GM23338 (cell line): ENCODE measurements at regions not wholly inside any gene's neighbourhood (a gene's known extent, or its start where the extent isn't known, plus 50 kb on each side); places are given as distances from the start of the nearest gene placed in this dataset.
"Not testable (repeated sequence)": the region's sequence is repeated elsewhere in the genome, so short reads cannot be mapped to it uniquely, and the experiment has no call there.

Source experiments
- ATAC-seq: fragments of 200-7000 bp; cut with Tn5 transposase; 3 replicates; pipeline ENCODE4 v1.9.1; 2020
- DNase-seq: peaks from one replicate; pipeline ENCODE4 v3.0.0-alpha.2; 2015; ENCODE audit warnings: low spot score
- H2AFZ ChIP-seq: fragments of 200-600 bp; sonication (generic); 2 replicates; pipeline ENCODE4 v1.8.0; 2016; ENCODE audit warnings: antibody characterized with exemption, mild to moderate bottlenecking, moderate library complexity
- H3F3A ChIP-seq: fragments of 200-600 bp; sonication (generic); replicated peaks from 2 replicates; pipeline ENCODE4 v1.8.0; 2017; ENCODE audit warnings: antibody characterized with exemption, mixed run types, low read depth
- H3K27ac ChIP-seq: fragments of 200-600 bp; sonication (generic); 2 replicates; pipeline ENCODE4 v1.6.1; 2016; ENCODE audit warnings: low read depth
- H3K27me3 ChIP-seq: fragments of 200-600 bp; sonication (generic); 2 replicates; pipeline ENCODE4 v1.8.0; 2016; ENCODE audit warnings: mild to moderate bottlenecking, mixed run types, moderate library complexity; ENCODE audit not compliant: insufficient read depth
- H3K36me3 ChIP-seq: fragments of 200-600 bp; sonication (generic); 2 replicates; pipeline ENCODE4 v1.8.0; 2016; ENCODE audit warnings: mild to moderate bottlenecking; ENCODE audit not compliant: insufficient read depth
- H3K4me1 ChIP-seq: fragments of 200-600 bp; sonication (generic); 2 replicates; pipeline ENCODE4 v1.8.0; 2016; ENCODE audit warnings: mild to moderate bottlenecking, moderate library complexity; ENCODE audit not compliant: insufficient read depth
- H3K4me2 ChIP-seq: fragments of 200-600 bp; sonication (generic); 2 replicates; pipeline ENCODE4 v1.7.1; 2017; ENCODE audit warnings: mixed run types
- H3K4me3 ChIP-seq: fragments of 200-600 bp; sonication (generic); 2 replicates; pipeline ENCODE4 v1.6.1; 2016; ENCODE audit warnings: mixed run types
- H3K79me2 ChIP-seq: fragments of 200-600 bp; sonication (generic); replicated peaks from 2 replicates; pipeline ENCODE4 v1.8.0; 2017; ENCODE audit warnings: mild to moderate bottlenecking; ENCODE audit not compliant: insufficient read depth
- H3K9me2 ChIP-seq: fragments of 200-600 bp; sonication (generic); 2 replicates; pipeline ENCODE4 v1.8.0; 2017; ENCODE audit not compliant: insufficient read depth
- H4K20me1 ChIP-seq: fragments of 200-600 bp; sonication (generic); replicated peaks from 2 replicates; pipeline ENCODE4 v1.8.0; 2017; ENCODE audit warnings: mild to moderate bottlenecking; ENCODE audit not compliant: insufficient read depth
- H3K27ac Mint-ChIP-seq: 2 replicates; pipeline ENCODE4 v1.8.0; 2020; ENCODE audit warnings: inconsistent platforms, mild to moderate bottlenecking, moderate library complexity, mixed read lengths
- H3K27me3 Mint-ChIP-seq: 3 replicates; pipeline ENCODE4 v1.8.0; 2022; ENCODE audit warnings: low read depth, mild to moderate bottlenecking, moderate library complexity, mixed read lengths, inconsistent platforms; ENCODE audit not compliant: insufficient read depth, poor library complexity
- H3K36me3 Mint-ChIP-seq: 3 replicates; pipeline ENCODE4 v1.8.0; 2021; ENCODE audit warnings: low read depth, mild to moderate bottlenecking, inconsistent platforms, moderate library complexity, mixed read lengths
- H3K4me1 Mint-ChIP-seq: 3 replicates; pipeline ENCODE4 v1.8.0; 2020; ENCODE audit warnings: mild to moderate bottlenecking, inconsistent platforms, mixed read lengths
- H3K4me3 Mint-ChIP-seq: 3 replicates; pipeline ENCODE4 v1.8.0; 2021; ENCODE audit warnings: moderate library complexity, mild to moderate bottlenecking, inconsistent platforms, mixed read lengths
- H3K9me3 Mint-ChIP-seq: 3 replicates; pipeline ENCODE4 v1.8.0; 2020; ENCODE audit warnings: moderate library complexity, mild to moderate bottlenecking, inconsistent platforms, mixed read lengths
- CREB1 ChIP-seq: fragments of 250-450 bp; sonication (Bioruptor Pico); IDR thresholded peaks from 2 replicates; pipeline ENCODE4 v1.5.0; 2020; ENCODE audit warnings: low read depth, mild to moderate bottlenecking, moderate library complexity
- EZH2 ChIP-seq: fragments of 200-600 bp; sonication (generic); IDR thresholded peaks from one replicate; pipeline ENCODE4 v1.8.0; 2017; ENCODE audit warnings: antibody characterized with exemption, mild to moderate bottlenecking, low read depth; ENCODE audit not compliant: unreplicated experiment
- EZH2phosphoT487 ChIP-seq: fragments of 200-600 bp; sonication (generic); IDR thresholded peaks from one replicate; pipeline ENCODE4 v1.8.1; 2018; ENCODE audit warnings: antibody characterized with exemption; ENCODE audit not compliant: unreplicated experiment
- JUNB ChIP-seq: IDR thresholded peaks from one replicate; pipeline ENCODE4 v1.6.1; 2016; ENCODE audit warnings: antibody characterized with exemption; ENCODE audit not compliant: unreplicated experiment
- NANOG ChIP-seq: IDR thresholded peaks from 2 replicates; pipeline ENCODE4 v1.6.1; 2016; ENCODE audit warnings: antibody characterized with exemption, borderline replicate concordance
- POLR2AphosphoS5 ChIP-seq: IDR thresholded peaks from 2 replicates; pipeline ENCODE4 v1.6.1; 2016; ENCODE audit warnings: antibody characterized with exemption, low read depth
- STAT1 ChIP-seq: IDR thresholded peaks from one replicate; pipeline ENCODE4 v1.6.1; 2016; ENCODE audit warnings: antibody characterized with exemption; ENCODE audit not compliant: unreplicated experiment
- ZNF114 ChIP-seq: fragments of 250-450 bp; sonication (Bioruptor Pico); IDR thresholded peaks from 2 replicates; pipeline ENCODE4 v1.5.0; 2020; ENCODE audit warnings: mild to moderate bottlenecking, moderate library complexity
- ZNF331 ChIP-seq: fragments of 250-450 bp; sonication (Bioruptor Pico); IDR thresholded peaks from 2 replicates; pipeline ENCODE4 v1.5.0; 2020; ENCODE audit warnings: low read depth, mild to moderate bottlenecking, moderate library complexity
- TF ChIP-seq, protein P1 (sequence below), 2 experiments: fragments of 200-600 bp in 1 of 2; sonication (generic) in 1 of 2; conservative IDR thresholded peaks; 2 replicates each; pipeline versions ENCODE4 v1.5.1 to v1.6.1; 2016 to 2017; ENCODE audit warnings: antibody characterized with exemption in 2 of 2, low read depth in 2 of 2, mild to moderate bottlenecking in 2 of 2, moderate library complexity in 1 of 2
- TF ChIP-seq, protein P2 (sequence below): fragments of 250-450 bp; sonication (Bioruptor Pico); IDR thresholded peaks from 2 replicates; pipeline ENCODE4 v1.5.0; 2020; ENCODE audit warnings: mild to moderate bottlenecking, moderate library complexity
- TF ChIP-seq, protein P3 (sequence below): IDR thresholded peaks from 2 replicates; pipeline ENCODE4 v1.6.1; 2016; ENCODE audit warnings: antibody characterized with exemption

DNA sequence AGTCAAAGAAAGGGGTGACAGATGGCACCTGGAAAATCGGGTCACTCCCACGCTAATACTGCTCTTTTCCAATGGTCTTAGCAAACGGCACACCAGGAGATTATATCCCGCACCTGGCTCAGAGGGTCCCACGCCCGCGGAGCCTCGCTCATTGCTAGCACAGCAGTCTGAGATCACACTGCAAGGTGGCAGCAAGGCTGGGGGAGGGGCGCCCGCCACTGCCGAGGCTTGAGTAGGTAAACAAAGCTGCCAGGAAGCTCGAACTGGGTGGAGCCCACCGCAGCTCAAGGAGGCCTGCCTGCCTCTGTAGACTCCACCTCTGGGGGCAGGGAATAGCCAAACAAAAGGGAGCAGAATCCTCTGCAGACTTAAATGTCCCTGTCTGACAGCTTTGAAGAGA, 99.5 kb upstream of the TMEM17 start:
- not testable (repeated sequence) for H3K4me1 Mint-ChIP-seq, H3K9me2 ChIP-seq, H2AFZ ChIP-seq, H3K4me1 ChIP-seq, H4K20me1 ChIP-seq, H3K36me3 ChIP-seq, DNase-seq, ATAC-seq, H3K27me3 ChIP-seq, H3K27ac Mint-ChIP-seq, H3K4me2 ChIP-seq, H3K27me3 Mint-ChIP-seq, H3K27ac ChIP-seq, H3K4me3 Mint-ChIP-seq, H3K4me3 ChIP-seq, H3K79me2 ChIP-seq, H3F3A ChIP-seq
- Mint-ChIP-seq H3K36me3 (peaks cover 16% of the 10 kb centered on the region), H3K9me3 (peaks cover 42% of the 10 kb centered on the region)

DNA sequence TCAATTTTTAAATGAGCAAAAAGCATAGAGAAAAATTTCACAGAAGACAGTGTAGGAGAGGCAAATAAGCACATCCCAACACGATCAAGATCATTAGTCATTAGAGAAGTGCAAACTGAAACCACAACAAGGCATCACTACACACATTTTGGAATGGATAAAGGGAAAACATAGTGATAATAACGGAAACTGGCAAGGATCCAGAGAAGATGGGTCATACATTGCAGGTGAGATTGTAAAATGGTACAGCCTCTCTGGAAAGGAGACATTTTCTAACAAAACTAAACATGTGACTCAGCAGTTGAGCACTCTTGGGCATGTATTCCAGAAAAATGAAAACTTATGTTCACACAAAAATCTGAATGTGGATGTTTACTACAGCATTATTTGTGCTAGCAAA, 98.3 kb upstream of the TMEM17 start:
- ATAC-seq: no peak
- no peaks in the 10 kb centered on the region for H3K9me2 ChIP-seq
- TF ChIP-seq POLR2AphosphoS5 (no peak), ZNF114 (CRISPR knock-in tag) (no peak), NANOG (no peak), ZNF331 (CRISPR knock-in tag) (no peak), CREB1 (CRISPR knock-in tag) (no peak), EZH2phosphoT487 (no peak), STAT1 (no peak), EZH2 (no peak), JUNB (no peak)
- TF ChIP-seq, protein P1, sequence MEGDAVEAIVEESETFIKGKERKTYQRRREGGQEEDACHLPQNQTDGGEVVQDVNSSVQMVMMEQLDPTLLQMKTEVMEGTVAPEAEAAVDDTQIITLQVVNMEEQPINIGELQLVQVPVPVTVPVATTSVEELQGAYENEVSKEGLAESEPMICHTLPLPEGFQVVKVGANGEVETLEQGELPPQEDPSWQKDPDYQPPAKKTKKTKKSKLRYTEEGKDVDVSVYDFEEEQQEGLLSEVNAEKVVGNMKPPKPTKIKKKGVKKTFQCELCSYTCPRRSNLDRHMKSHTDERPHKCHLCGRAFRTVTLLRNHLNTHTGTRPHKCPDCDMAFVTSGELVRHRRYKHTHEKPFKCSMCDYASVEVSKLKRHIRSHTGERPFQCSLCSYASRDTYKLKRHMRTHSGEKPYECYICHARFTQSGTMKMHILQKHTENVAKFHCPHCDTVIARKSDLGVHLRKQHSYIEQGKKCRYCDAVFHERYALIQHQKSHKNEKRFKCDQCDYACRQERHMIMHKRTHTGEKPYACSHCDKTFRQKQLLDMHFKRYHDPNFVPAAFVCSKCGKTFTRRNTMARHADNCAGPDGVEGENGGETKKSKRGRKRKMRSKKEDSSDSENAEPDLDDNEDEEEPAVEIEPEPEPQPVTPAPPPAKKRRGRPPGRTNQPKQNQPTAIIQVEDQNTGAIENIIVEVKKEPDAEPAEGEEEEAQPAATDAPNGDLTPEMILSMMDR (conservative IDR thresholded peaks at IDR 0.05; ENCODE audit: low read depth in 2 of 2): no peak
- TF ChIP-seq, protein P2, sequence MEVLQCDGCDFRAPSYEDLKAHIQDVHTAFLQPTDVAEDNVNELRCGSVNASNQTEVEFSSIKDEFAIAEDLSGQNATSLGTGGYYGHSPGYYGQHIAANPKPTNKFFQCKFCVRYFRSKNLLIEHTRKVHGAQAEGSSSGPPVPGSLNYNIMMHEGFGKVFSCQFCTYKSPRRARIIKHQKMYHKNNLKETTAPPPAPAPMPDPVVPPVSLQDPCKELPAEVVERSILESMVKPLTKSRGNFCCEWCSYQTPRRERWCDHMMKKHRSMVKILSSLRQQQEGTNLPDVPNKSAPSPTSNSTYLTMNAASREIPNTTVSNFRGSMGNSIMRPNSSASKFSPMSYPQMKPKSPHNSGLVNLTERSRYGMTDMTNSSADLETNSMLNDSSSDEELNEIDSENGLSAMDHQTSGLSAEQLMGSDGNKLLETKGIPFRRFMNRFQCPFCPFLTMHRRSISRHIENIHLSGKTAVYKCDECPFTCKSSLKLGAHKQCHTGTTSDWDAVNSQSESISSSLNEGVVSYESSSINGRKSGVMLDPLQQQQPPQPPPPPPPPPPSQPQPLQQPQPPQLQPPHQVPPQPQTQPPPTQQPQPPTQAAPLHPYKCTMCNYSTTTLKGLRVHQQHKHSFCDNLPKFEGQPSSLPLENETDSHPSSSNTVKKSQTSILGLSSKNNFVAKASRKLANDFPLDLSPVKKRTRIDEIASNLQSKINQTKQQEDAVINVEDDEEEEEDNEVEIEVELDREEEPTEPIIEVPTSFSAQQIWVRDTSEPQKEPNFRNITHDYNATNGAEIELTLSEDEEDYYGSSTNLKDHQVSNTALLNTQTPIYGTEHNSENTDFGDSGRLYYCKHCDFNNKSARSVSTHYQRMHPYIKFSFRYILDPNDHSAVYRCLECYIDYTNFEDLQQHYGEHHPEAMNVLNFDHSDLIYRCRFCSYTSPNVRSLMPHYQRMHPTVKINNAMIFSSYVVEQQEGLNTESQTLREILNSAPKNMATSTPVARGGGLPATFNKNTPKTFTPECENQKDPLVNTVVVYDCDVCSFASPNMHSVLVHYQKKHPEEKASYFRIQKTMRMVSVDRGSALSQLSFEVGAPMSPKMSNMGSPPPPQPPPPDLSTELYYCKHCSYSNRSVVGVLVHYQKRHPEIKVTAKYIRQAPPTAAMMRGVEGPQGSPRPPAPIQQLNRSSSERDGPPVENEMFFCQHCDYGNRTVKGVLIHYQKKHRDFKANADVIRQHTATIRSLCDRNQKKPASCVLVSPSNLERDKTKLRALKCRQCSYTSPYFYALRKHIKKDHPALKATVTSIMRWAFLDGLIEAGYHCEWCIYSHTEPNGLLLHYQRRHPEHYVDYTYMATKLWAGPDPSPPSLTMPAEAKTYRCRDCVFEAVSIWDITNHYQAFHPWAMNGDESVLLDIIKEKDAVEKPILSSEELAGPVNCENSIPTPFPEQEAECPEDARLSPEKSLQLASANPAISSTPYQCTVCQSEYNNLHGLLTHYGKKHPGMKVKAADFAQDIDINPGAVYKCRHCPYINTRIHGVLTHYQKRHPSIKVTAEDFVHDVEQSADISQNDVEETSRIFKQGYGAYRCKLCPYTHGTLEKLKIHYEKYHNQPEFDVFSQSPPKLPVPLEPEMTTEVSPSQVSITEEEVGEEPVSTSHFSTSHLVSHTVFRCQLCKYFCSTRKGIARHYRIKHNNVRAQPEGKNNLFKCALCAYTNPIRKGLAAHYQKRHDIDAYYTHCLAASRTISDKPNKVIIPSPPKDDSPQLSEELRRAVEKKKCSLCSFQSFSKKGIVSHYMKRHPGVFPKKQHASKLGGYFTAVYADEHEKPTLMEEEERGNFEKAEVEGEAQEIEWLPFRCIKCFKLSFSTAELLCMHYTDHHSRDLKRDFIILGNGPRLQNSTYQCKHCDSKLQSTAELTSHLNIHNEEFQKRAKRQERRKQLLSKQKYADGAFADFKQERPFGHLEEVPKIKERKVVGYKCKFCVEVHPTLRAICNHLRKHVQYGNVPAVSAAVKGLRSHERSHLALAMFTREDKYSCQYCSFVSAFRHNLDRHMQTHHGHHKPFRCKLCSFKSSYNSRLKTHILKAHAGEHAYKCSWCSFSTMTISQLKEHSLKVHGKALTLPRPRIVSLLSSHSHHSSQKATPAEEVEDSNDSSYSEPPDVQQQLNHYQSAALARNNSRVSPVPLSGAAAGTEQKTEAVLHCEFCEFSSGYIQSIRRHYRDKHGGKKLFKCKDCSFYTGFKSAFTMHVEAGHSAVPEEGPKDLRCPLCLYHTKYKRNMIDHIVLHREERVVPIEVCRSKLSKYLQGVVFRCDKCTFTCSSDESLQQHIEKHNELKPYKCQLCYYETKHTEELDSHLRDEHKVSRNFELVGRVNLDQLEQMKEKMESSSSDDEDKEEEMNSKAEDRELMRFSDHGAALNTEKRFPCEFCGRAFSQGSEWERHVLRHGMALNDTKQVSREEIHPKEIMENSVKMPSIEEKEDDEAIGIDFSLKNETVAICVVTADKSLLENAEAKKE (CRISPR knock-in tag): no peak
- TF ChIP-seq, protein P3, sequence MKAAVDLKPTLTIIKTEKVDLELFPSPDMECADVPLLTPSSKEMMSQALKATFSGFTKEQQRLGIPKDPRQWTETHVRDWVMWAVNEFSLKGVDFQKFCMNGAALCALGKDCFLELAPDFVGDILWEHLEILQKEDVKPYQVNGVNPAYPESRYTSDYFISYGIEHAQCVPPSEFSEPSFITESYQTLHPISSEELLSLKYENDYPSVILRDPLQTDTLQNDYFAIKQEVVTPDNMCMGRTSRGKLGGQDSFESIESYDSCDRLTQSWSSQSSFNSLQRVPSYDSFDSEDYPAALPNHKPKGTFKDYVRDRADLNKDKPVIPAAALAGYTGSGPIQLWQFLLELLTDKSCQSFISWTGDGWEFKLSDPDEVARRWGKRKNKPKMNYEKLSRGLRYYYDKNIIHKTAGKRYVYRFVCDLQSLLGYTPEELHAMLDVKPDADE: no peak

More for the DNA sequence above, 98.3 kb upstream of the TMEM17 start:
- no peaks in the 10 kb centered on the region for H4K20me1 ChIP-seq
- Mint-ChIP-seq H3K4me1 (no peaks in the 10 kb centered on the region), H3K9me3 (peaks cover 47% of the 10 kb centered on the region), H3K4me3 (no peak overlapping the region), H3K27ac (no peak overlapping the region), H3K36me3 (peaks cover 19% of the 10 kb centered on the region), H3K27me3 (peaks cover 6% of the 10 kb centered on the region)
- no peak overlapping the region for H3K27ac ChIP-seq
- DNase-seq: no peak
- H3K4me1 ChIP-seq: no peaks in the 10 kb centered on the region
- no peaks in the 10 kb centered on the region for H3K79me2 ChIP-seq
- H3K36me3 ChIP-seq: no peaks in the 10 kb centered on the region
- H2AFZ ChIP-seq: no peak overlapping the region
- no peak overlapping the region for H3K4me3 ChIP-seq
- no peaks in the 10 kb centered on the region for H3F3A ChIP-seq
- H3K4me2 ChIP-seq: no peak overlapping the region
- no peaks in the 10 kb centered on the region for H3K27me3 ChIP-seq
